ENCODE measurements at regions not wholly inside any gene's neighbourhood (a gene's known extent, or its start where the extent isn't known, plus 50 kb on each side); places are given as distances from the start of the nearest gene placed in this dataset.

DNA sequence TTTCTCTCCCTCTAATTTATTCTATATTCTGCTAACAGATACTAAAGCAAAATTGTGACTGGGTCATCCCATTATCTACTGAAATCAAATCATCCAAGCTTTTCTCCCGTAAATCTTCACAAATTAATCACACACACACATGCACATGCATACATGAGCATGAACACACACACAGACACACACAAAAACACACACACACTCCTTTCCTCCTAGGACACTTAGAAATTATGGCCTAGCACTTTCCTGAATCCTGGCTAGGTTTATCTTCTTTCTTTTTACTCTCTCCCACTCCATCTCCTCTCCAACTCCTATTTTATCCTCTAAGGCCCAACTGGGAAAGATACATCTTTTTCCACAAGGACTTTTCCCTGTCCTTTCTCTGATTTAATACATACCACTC lies 255.6 kb upstream of the G2E3 start:
- WGBS, 2 donors = 50 to 76% methylated on average over 1 of the region's 1 CpG
- no peak for DNase-seq
- no peaks in the 10 kb centered on the region for H3K27me3 ChIP-seq
- no peak for TF ChIP-seq CTCF (IDR thresholded peaks at IDR 0.05)
- no peak for TF ChIP-seq POLR2A (IDR thresholded peaks at IDR 0.05)
- no peaks in the 10 kb centered on the region for H3K36me3 ChIP-seq
- no peak overlapping the region for H3K4me3 ChIP-seq
- intact Hi-C loops (cut with DNase I) = no loop called here
- H3K27ac ChIP-seq = no peak overlapping the region
- H3K4me1 ChIP-seq = no peaks in the 10 kb centered on the region
- no peaks in the 10 kb centered on the region for H3K9me3 ChIP-seq

DNA sequence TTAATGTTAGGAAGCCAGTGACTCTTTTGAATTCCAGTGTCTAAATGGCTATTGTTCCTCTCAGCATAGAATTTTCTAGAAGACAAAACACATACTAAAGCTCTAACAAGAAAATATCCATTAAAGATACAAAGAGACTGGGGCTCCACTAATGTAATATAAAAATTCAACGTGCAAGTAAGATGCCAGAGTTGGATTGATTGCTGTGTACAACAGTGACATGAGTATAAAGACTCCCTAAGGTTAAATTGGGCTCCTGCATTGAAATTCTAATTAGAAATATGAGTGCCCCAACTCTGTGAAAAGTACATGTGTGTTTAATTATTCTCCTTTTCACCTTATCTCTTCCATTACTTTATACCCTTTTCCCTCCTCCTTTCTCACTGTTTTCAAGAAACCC lies 253.6 kb upstream of the G2E3 start:
- Histone ChIP-seq H3K36me3 (no peaks in the 10 kb centered on the region), H3K4me1 (no peaks in the 10 kb centered on the region), H3K27ac (no peak overlapping the region), H3K9me3 (no peaks in the 10 kb centered on the region), H3K27me3 (no peaks in the 10 kb centered on the region), H3K4me3 (no peak overlapping the region)
- intact Hi-C loops (cut with DNase I) = no loop called here
- no peak for TF ChIP-seq CTCF (IDR thresholded peaks at IDR 0.05)
- TF ChIP-seq POLR2A (IDR thresholded peaks at IDR 0.05) = no peak
- no peak for DNase-seq
- 30 to 36% methylated on average over 1 of the region's 1 CpG for WGBS, 2 donors

GRCh38 chr14:30309405-30309804 lies 249.6 kb upstream of the G2E3 start:
- no peak for DNase-seq
- 65 to 80% methylated on average over 2 of the region's 2 CpGs for WGBS, 2 donors
- H3K9me3 ChIP-seq = no peaks in the 10 kb centered on the region
- intact Hi-C loops (cut with DNase I) = no loop called here
- no peak overlapping the region for H3K27ac ChIP-seq
- no peak overlapping the region for H3K4me3 ChIP-seq
- H3K27me3 ChIP-seq = no peaks in the 10 kb centered on the region
- TF ChIP-seq POLR2A (IDR thresholded peaks at IDR 0.05) (no peak), CTCF (IDR thresholded peaks at IDR 0.05) (no peak)
- H3K36me3 ChIP-seq = no peaks in the 10 kb centered on the region
- no peaks in the 10 kb centered on the region for H3K4me1 ChIP-seq

- intact Hi-C loops (cut with DNase I) = no loop called here
- no peak overlapping the region for H3K4me3 ChIP-seq
- 80 to 81% methylated on average over 1 of the region's 1 CpG for WGBS, 2 donors
- no peaks in the 10 kb centered on the region for H3K27me3 ChIP-seq
- no peak for DNase-seq
- TF ChIP-seq CTCF (IDR thresholded peaks at IDR 0.05) = no peak
- TF ChIP-seq POLR2A (IDR thresholded peaks at IDR 0.05) = no peak
- H3K9me3 ChIP-seq = peaks cover 0 to 6% (median 0%) of the 10 kb centered on the region in 3 donors
- H3K36me3 ChIP-seq = no peaks in the 10 kb centered on the region
- H3K27ac ChIP-seq = no peak overlapping the region
- no peaks in the 10 kb centered on the region for H3K4me1 ChIP-seq
Observed at GRCh38 chr14:30312214-30312613, 246.7 kb upstream of the G2E3 start.

DNA sequence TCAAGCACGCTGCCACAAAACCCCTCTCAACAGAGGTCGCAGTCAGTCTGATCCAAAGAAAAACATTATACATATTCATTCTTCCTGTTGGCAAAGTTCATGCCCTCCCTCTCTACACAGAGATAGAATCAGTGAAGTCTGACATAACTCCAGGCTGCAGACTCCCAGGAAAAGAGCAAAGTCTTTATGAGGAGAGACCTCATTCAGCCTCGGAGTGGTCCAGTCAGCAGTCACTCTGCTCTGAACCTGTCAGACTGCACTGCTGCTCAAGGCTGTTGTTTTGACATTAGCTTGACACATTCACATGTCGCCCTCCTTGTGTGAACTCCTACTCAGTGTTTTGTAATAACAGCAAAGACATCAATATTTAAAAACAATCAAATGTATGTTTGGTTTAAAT lies 241.2 kb upstream of the G2E3 start:
- intact Hi-C loops (cut with DNase I) = no loop called here
- 44 to 59% methylated on average over 4 of the region's 4 CpGs for WGBS, 2 donors

More for the DNA sequence above, 241.2 kb upstream of the G2E3 start:
- Histone ChIP-seq H3K4me1 (no peaks in the 10 kb centered on the region), H3K9me3 (peaks cover 0 to 6% (median 0%) of the 10 kb centered on the region in 3 donors), H3K4me3 (no peak overlapping the region), H3K27ac (no peak overlapping the region), H3K27me3 (no peaks in the 10 kb centered on the region), H3K36me3 (no peaks in the 10 kb centered on the region)
- DNase-seq = no peak
- no peak for TF ChIP-seq CTCF (IDR thresholded peaks at IDR 0.05)
- TF ChIP-seq POLR2A (IDR thresholded peaks at IDR 0.05) = no peak

Measured in esophagus squamous epithelium (tissue), 5 donors.